ENCODE measurements at regions not wholly inside any gene's neighbourhood (a gene's known extent, or its start where the extent isn't known, plus 50 kb on each side); places are given as distances from the start of the nearest gene placed in this dataset.

DNA sequence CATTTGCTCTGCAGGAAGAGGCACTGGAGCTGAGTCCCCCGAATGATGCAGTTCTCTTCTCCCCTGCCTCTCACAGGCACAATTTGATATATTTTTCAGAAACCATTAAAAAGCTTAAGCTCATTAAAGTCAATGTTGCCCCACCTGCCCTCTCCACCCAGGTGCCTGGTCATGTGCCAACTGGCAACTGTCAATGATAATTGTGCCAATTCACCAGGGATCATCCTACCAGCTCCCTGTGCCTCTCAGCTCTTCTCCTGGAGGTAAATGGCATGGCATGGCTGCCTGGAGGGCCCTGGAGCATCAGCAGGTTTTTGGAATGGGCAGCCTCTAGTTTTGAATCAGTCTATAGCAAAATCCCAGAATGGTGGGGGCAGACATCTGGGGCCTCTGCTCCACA, 279.6 kb upstream of the ID2 start:
- TF ChIP-seq, protein P1, sequence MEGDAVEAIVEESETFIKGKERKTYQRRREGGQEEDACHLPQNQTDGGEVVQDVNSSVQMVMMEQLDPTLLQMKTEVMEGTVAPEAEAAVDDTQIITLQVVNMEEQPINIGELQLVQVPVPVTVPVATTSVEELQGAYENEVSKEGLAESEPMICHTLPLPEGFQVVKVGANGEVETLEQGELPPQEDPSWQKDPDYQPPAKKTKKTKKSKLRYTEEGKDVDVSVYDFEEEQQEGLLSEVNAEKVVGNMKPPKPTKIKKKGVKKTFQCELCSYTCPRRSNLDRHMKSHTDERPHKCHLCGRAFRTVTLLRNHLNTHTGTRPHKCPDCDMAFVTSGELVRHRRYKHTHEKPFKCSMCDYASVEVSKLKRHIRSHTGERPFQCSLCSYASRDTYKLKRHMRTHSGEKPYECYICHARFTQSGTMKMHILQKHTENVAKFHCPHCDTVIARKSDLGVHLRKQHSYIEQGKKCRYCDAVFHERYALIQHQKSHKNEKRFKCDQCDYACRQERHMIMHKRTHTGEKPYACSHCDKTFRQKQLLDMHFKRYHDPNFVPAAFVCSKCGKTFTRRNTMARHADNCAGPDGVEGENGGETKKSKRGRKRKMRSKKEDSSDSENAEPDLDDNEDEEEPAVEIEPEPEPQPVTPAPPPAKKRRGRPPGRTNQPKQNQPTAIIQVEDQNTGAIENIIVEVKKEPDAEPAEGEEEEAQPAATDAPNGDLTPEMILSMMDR (IDR thresholded peaks at IDR 0.05; ENCODE audit: low read depth, low read length, poor library complexity, severe bottlenecking): no peak
- TF ChIP-seq EZH2phosphoT487 (IDR thresholded peaks at IDR 0.05; ENCODE audit: borderline replicate concordance, low read length): no peak

All from DOHH2 (cell line).